HG03196 (cell line): ENCODE measurements at regions not wholly inside any gene's neighbourhood (a gene's known extent, or its start where the extent isn't known, plus 50 kb on each side); places are given as distances from the start of the nearest gene placed in this dataset.

Source experiments
- ATAC-seq: cut with Tn5 transposase; IDR thresholded peaks from one replicate; pipeline ENCODE4 v1.9.1; 2021; ENCODE audit not compliant: unreplicated experiment

DNA sequence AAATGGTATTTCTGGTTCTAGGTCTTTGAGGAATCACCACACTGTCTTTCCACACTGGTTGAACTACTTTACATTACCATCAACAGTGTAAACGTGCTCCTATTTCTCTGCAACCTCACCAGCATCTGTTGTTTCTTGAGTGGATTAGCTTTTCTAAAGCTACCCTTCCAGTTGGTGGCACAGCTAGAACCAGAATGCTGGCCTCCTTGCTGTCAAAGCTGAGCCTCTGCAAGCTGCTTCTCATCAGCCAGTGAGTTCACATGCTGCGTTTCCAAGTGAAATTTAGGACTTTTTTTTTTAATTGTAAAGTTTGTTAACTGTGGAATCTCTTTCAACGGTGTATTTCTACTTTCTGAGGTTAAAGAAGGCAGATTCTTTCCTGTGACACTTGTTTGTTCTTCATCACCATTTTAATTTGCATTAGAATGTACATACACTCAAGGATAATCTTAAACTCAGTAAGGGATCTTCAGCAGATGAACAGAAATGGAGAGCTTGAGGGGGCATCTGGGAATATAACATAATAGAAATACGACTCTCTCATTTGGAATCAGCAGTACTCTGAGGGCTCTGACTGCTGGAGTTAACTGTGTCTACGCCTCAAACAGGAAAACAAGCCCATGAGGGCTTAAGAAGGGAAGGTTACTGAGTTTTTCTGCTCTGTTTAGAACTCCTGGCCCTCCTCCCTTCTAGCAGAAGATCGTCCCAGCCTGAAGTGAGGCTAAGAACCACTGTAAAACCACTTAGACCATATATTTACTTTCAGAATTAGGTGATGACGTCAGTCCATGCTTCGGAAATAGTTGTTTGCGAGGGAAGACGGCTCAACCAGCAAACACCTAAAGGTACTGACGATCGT is 148.4 kb upstream of the FAM20A start:
- ATAC-seq, result no peak

DNA sequence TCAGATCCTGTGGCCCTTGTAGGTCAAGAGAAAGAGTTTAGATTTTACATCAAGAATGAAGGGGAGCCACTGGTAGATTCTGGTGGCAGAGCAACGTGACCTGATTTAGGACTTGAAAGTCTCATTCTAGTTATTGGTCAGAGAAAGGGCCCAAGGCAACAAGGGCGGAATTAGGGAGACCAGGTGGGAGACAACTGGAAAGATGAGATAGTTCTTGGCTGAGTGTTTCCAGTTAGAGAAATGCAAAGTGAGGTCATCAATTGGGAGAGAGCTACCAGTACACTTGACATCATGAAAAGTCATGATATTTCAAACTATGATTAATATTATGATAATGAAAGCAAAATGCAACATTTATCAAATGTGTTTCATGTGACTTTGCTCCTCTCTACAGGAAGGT is 147.2 kb upstream of the FAM20A start:
- no peak for ATAC-seq

DNA sequence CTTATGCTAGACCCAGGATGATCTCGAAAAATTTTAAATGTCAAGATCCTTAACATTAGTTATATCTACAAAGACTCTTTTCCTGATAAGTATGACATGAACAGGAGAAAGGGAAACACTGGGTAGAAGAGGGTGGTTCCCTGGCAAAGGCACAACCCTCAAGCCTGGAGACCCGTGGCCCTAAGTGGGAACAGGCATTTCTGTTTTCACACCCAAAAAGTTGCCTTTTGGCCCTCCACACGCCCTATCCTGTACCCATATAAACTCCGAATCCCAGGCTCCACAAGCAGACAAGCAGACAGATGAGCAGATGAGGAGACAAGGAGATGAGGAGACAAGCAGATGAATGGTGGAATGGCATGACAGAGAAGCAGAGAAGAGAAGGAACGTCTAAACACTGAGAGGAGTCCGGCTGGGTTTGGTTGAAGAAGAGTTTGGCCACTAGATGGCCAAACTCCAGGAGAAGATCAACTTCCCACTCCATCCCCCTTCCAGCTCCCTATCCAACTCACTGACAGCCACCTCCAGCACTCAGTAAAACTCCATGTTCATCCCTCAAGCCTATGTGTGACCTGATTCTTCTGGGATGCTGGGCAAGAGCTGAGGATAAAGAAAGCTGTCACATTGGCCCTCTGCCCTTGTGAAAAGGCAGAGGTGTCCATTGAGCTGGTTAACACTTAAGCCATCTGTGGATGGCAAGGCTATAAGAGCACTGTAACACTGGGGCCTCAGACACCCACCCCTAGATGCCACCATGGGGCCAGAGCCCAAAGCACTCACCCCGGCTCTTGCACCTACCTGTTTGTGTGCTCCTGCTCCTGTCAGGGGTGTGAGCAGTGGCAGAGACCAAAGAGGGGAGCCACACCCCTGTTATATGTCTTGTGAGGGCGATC is 139.6 kb upstream of the FAM20A start:
- no peak for ATAC-seq

DNA sequence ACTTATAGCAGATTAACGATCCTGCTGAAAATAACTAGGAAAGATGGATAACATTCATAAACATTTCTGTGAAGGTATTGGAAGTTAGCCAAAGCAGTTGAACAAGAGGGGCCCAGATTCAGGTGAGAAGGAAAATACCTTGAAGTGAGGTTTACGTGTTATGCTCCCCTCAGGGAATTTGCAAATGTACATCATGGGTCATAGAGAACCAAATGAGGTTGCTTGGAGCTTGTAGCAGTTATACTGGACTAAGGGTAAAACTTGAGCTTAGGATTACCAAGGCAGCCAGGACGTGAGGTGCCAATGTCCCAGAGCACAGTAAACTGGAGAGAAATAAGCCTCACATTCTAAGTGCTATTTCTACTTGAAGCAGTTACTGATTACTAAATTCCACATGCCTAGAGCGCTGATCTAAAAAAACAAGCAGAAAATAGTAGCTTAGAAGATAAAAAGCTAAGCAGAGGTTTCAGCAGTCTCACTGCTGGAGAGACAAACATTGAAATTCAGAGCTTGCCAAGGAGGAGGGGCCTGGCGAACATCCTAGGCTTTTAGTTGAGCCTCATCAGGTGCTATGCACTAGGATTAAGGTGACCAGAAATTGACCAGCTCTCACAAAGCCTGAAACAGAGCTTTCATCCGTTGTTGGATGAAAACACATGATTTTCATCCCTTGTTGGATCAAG is 136.7 kb upstream of the FAM20A start:
- no peak for ATAC-seq

DNA sequence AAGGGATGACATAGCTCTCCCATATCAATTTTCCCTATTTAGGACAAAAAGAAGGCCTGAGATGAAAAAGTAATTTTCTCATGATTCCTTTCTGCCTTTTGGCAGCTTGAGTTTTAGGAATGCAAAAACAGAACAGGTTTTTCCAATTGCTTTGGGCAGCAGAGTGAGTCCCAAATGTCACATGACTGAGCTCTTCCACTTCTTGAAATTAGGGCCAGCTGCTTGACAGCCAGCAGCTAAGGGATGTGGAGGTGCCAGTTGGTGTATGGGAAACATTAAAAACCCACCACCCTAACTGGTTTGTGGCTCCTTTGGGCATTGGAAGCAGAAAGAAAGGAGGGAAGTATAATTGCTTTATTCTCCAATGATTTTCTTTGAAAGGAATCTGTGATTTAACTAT is 133.8 kb upstream of the FAM20A start:
- no peak for ATAC-seq

DNA sequence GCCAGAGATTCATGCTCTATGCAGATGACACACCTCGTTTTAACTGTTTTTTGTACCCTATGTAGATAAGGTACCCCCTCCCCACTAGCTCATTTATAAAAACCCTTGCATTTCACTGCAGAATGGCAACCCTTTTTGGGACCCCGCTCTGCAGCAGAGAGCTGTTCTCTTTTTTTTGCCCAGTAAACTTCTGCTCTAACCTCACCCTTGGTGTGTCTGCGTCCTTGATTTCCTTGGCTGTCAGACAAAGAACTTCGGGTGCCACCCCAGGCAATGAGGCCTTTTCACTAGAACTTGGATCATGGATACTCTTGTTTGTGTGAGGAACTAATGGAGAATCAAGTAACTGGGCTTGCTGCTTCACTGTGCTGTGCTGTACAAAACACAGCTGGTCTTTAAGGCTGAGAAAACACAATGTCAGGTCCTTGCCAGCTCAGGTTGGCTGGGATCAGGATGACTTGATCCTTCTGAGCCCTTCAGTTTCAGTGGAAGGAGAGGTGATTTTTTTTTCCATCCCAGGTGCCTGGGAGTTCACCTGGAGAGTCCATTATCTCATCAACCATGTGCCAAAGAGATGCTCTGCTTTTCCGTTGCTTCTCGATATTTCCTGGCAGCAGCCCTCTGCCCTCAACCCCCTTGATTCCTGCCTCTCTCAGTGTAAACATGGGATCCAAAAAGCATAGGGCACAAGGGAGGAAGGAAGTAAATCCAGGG is 133.2 kb upstream of the FAM20A start:
- no peak for ATAC-seq

DNA sequence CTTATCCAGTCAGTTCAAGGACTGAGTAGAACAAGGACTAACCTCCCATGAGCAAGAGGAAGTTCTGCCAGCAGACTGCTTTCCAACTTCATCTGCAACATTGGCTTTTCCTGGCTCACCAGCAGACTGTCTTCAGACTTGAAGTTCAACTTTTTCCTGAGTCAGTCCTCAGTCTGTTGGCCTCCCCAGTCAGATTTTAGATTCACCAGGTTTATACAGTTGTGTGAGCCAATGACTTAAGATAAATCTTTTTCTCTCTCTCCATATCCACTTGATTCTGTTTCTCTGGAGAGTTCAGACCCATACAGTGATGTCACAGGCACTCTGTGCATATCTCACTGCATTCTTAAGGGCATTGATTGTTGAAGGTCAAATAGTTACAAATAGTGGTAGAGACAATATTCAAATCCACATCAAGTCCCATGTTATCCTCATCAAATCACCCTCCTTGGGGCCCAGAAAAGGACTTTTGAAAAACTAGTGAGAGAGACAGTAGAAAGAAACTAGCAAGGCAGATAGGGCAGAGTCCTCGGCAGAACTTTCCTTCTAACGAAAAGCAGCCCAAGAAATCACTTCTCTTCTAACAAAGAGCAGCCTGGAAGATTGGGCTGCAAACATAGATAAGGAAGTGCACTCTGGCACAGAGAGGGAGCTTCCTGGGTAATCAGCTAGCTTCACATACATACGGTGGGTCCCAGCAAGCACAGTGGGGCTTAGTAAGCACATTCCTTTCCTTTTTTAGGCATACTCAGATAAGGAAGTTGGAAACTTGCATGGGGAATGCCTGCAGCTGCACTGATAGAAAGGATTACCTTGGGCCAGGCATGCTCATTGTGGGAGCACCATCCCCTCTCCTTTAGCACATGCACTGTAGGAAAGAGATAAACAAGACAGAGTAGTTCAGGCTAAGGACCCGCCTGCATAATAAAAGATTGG is 132.3 kb upstream of the FAM20A start:
- no peak for ATAC-seq

DNA sequence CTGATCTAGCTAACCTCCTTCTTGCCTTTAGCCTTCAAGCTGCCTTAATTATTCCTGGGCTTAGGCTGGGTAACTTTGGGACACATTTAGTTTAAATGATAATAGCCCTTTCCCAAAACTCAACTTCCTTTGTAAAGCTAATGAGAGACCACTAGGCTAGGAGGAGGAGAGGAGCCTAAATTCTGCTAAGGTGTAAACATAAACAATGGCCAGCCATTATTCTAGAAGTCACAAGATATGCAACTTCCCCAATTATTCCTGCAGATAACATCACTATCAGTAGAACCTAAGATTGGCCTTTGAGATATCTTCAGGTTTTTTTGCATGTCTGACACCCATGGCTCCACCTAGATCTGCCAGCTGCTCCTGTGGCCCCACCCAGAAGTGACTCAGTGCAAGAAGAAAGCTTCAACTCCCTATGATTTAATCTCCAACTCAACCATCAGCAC is 131.2 kb upstream of the FAM20A start:
- no peak for ATAC-seq

DNA sequence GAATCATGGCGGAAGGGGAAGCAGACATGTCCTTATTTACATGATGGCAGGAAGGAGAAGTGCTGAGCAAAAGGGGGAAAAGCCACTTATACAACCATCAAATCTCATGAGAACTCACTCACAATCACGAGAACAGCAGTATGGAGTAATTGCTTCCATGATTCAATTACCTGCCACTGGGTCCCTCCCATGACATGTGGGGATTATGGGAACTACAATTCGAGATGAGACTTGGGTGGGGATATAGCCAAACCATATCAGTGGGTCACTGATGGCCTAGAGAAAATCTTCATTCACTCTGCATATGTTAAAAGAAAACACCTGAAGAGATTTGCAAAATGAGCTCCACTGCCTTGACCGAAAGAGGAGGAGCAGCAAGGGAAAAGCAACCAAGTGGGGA is 130.3 kb upstream of the FAM20A start:
- ATAC-seq, result no peak

DNA sequence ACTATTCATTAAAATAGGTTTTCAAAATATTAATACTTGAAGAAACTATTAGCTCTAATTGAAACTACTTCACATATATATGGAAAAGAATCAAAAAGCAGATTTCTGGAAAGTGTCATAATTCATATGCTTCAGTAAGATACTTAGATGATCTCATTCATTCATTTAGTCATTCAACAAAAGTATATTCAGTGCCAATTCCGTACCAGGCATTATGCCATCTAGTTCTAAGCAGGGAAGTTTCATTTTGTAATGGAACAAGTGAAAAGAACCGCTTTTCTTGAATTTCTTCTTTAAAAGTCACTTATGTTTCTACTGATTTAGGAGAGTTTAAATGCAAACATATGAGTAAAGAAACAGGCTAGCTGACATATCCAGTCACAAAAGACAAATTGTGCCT is 118.3 kb upstream of the FAM20A start:
- no peak for ATAC-seq

DNA sequence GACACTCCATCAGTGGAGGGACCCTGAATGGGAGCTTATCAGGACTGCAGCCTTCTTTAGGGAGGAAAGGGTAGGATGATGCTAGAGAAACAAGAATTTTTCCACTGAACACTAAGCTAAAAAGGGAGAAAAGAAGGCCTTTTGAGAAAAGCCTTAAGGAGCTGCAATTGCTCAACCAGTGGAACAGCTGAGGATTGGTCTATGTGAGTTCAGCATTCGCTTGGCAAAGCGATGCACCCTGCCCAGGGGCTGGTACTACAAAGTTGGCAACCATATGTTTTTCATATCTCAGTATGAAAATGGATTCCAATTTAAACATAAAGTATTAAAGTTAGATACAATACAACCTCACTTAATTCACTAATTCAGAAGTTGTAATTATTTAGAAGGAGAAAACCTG is 117.8 kb upstream of the FAM20A start:
- no peak for ATAC-seq

DNA sequence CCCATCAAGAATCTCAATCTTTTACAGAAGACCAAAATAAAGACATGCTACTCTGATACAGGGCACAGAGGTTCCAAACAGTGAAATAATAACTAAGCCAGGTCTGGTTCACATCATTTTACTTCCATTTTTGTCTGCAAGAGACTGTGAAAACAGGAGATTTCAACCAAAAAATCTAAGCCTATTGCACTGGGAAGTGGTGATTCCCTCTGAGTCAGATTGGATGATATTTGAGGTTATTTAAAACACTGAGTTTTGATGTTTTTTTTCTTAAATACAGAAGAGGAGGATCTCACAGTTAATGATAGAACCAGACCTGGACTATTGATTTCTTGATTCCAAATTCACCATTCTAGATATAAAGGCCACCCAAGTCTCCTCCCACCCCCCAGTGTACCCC is 117.3 kb upstream of the FAM20A start:
- ATAC-seq, result no peak

DNA sequence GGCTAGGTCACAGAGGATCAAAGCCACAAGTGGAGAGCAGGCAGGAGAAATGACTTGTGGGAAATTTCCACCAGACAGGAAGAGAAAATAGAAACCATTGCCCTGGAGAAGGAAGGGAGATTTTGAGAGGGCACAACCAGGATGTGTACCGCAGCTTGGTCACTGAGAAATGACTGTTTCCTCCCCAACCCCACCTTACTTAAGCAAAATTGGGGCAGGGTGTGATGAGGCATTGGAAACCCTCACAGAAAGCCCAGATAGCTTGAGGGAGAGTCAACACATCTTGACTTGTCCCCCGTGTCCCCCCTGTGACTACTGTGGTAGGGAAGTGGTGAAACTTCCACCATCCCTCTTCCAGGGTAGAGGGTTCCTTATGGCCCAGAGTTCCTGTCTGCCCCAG is 113.5 kb upstream of the FAM20A start:
- no peak for ATAC-seq

DNA sequence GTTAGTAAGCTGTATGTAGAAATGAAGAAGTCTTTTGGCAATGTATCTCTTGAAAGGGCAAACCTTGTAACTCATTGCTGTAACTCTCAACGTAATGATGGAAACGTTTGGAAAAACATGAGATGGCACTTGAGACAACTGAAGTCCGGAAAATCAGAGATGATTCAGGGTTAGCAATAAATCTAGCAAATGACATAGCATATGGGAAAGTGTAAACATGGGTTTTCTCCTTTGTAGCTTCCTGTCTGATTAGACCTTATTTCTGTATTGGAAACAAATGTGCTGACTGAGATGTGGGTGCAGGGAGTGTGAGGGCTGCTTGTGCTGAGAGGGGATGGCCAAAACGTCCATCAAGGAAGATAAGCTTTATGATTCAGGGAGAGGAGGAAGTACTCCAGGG is 110.7 kb upstream of the FAM20A start:
- ATAC-seq, result no peak

DNA sequence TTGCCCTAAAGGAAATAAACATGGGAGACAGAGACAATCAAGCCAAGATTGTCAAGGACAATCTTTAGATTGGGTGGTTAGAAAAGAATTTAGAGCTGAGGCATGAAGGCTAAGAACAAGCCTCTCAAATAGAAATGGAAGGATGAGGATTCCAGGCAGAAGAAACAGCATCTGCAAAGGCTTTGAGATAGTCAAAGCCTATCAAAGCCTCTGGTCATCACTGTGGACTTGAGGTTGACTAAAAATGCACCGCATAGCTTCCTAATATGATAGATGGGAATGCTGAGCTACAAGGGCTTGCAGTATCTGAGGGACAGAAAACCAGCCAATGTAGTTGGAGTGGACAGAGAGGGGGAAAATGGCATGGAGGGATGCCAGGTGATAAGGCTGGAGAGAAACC is 109.8 kb upstream of the FAM20A start:
- no peak for ATAC-seq

DNA sequence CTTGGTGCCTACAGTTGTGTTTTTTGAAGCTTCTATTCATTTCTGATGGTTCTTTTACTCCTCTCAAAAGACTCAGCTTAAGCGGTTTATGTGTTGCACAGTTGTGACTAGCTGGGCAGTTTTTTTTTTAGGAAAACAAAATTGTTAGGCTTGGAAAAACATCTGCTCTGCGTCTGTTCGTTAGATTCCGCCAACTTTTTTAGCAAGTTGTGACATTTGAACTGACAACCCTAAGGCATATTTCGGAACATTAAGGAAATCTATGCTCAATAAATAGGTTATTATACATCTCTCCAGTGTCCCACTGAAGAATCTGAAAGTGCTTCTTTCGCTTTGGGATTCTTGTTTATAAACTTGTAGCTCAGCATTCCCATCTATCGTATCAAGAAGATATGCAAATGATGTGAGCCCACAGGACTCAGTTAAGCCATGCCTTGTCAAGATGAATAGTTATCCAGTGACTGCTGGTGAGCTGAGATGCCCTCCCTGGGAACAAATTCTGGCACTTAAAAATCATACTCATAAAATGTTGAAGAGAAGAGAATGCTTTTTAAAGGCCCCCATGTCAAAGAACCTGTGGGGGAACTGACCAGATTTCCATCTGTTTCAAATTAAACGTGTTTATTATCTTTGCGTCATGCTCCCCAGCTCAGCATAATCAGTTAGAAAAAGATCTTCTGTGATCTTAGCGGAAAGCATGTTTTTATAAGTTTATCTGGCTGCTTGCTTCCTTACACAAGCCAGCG is 109.0 kb upstream of the FAM20A start:
- no peak for ATAC-seq

DNA sequence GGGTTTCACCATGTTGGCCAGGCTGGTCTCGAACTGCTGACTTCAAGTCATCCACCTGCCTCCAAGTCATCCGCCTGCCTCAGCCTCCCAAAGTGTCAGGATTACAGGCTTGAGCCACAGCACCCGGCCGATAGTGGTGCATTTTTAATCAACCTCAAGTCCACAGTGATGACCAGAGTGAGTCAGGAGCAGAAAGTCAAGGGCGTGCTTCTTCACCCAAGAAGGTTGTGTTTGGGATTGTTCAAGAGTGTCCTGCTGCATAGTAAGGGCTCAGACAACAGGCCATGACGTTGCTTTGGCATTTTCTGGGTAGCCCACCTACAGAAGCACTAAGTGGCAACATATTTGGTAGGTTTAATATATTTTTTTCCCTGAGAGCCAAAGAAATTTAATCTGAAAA is 108.3 kb upstream of the FAM20A start:
- no peak for ATAC-seq

DNA sequence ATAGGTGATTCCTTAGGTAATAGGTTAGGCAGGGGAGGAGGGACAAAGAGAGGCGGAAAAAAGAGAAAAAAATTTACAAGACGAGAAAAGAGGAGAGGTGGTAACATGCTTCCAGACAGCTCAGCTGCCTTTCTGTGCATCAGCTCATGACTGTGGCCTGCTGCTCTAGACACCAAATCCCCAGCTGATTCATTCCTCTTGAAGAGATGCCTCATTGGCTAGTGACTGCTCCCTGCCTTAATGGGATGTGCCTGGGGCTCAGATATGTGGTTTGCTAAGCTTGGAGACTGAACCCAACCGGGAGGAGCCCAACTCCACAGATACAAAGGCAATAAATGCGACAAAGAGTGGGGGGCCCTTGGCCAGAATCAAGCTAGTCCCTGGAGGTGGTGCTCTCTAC is 105.9 kb upstream of the FAM20A start:
- ATAC-seq, result no peak

DNA sequence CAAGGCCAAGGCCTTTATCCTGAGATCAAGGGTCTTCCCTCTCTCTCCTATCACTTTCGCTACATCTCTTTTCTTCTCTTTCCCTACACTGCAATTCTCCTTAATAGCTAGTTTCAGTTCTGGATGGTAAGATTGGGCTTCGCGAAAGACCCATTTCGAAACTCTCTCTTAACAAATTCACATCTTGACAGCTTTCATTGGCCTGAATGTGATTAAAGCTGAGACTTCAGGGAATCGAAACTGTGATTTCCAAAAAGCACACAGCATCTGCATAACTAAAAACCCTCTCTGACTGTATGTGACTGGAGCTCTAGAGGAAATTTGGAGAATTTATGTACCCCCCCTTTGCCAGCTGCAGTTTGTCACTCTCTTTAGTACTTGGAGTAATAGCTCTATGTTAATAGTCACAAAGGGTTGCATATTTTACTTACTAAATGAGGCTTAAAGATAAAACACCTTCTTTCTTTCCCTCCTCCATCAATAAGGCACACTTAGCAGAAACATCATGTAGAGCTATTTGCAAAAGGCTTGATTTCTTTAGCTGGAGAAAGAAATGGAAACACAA is 105.3 kb upstream of the FAM20A start:
- ATAC-seq, result no peak
